GM12878 (cell line): ENCODE measurements at regions not wholly inside any gene's neighbourhood (a gene's known extent, or its start where the extent isn't known, plus 50 kb on each side); places are given as distances from the start of the nearest gene placed in this dataset.

Source experiments
- BMI1 ChIP-seq: fragments of 450-650 bp; IDR thresholded peaks from 2 replicates; pipeline ENCODE4 v1.6.1; 2016; ENCODE audit warnings: mild to moderate bottlenecking, moderate library complexity, borderline replicate concordance
- CEBPB ChIP-seq, 2 experiments: fragments of 150-350 bp in 1 of 2; IDR thresholded peaks; 2 replicates each; pipeline ENCODE4 v1.6.1; 2012 to 2014; ENCODE audit warnings: low read depth in 2 of 2, low read length in 2 of 2, borderline replicate concordance in 1 of 2, inconsistent platforms in 1 of 2
- CREM ChIP-seq: IDR thresholded peaks from 2 replicates; pipeline ENCODE4 v1.6.1; 2014; ENCODE audit warnings: antibody characterized with exemption, low read depth
- EP300 ChIP-seq, 2 experiments: fragments of 150-350 bp in 1 of 2; IDR thresholded peaks; 2 replicates each; pipeline ENCODE4 v1.6.1; 2011 to 2012; ENCODE audit warnings: low read depth in 2 of 2, low read length in 2 of 2, borderline replicate concordance in 1 of 2, improper control_type of control experiment in 1 of 2, inconsistent platforms in 1 of 2; ENCODE audit not compliant: control insufficient read depth in 1 of 2
- FOXK2 ChIP-seq: fragments of 450-650 bp; IDR thresholded peaks from 2 replicates; pipeline ENCODE4 v1.6.1; 2017; ENCODE audit warnings: mild to moderate bottlenecking, moderate library complexity
- GABPA ChIP-seq: IDR thresholded peaks from 2 replicates; pipeline ENCODE4 v1.6.1; 2014; ENCODE audit warnings: antibody characterized with exemption, low read depth, mild to moderate bottlenecking, inconsistent platforms
- IKZF2 ChIP-seq, 2 experiments: fragments of 450-650 bp; IDR thresholded peaks; 2 replicates each; pipeline ENCODE4 v1.6.1; 2017; ENCODE audit warnings: mild to moderate bottlenecking in 2 of 2, moderate library complexity in 2 of 2
- JUNB ChIP-seq: IDR thresholded peaks from 2 replicates; pipeline ENCODE4 v1.6.1; 2016; ENCODE audit warnings: antibody characterized with exemption, mild to moderate bottlenecking
- MYC ChIP-seq: IDR thresholded peaks from 2 replicates; pipeline ENCODE4 v1.6.1; 2011; ENCODE audit warnings: mild to moderate bottlenecking, low read length, moderate library complexity, inconsistent platforms; ENCODE audit not compliant: insufficient read depth, insufficient replicate concordance, insufficient read length, severe bottlenecking
- NFIC ChIP-seq: IDR thresholded peaks from 2 replicates; pipeline ENCODE4 v1.6.1; 2012; ENCODE audit warnings: low read depth, mild to moderate bottlenecking, inconsistent platforms, low read length, moderate library complexity
- RBBP5 ChIP-seq: fragments of 200-600 bp; sonication (generic); conservative IDR thresholded peaks from 2 replicates; pipeline ENCODE4 v1.6.1; 2016
- RELA ChIP-seq: fragments of 450-650 bp; IDR thresholded peaks from 2 replicates; pipeline ENCODE4 v1.8.0; 2014; ENCODE audit warnings: borderline replicate concordance; ENCODE audit not compliant: partially characterized antibody
- SMC3 ChIP-seq: IDR thresholded peaks from 2 replicates; pipeline ENCODE4 v1.6.1; 2011; ENCODE audit warnings: low read length, improper control_type of control experiment, borderline replicate concordance
- SPI1 ChIP-seq: IDR thresholded peaks from 2 replicates; pipeline ENCODE4 v1.6.1; 2011; ENCODE audit warnings: low read depth, mild to moderate bottlenecking, low read length, moderate library complexity, borderline replicate concordance; ENCODE audit not compliant: insufficient read depth
- STAT3 ChIP-seq: IDR thresholded peaks from 2 replicates; pipeline ENCODE4 v1.6.1; 2011; ENCODE audit warnings: low read depth, low read length, improper control_type of control experiment
- TBL1XR1 ChIP-seq: IDR thresholded peaks from 2 replicates; pipeline ENCODE4 v1.6.1; 2012; ENCODE audit warnings: low read depth, low read length, improper control_type of control experiment
- TCF7 ChIP-seq: IDR thresholded peaks from 2 replicates; pipeline ENCODE4 v1.6.1; 2014; ENCODE audit warnings: antibody characterized with exemption, borderline replicate concordance
- WRNIP1 ChIP-seq: IDR thresholded peaks from 2 replicates; pipeline ENCODE4 v1.6.1; 2011; ENCODE audit warnings: low read depth, low read length, improper control_type of control experiment, borderline replicate concordance
- YBX1 ChIP-seq: fragments of 450-650 bp; IDR thresholded peaks from 2 replicates; pipeline ENCODE4 v1.6.1; 2016; ENCODE audit warnings: antibody characterized with exemption
- ZNF384 ChIP-seq: IDR thresholded peaks from 2 replicates; pipeline ENCODE4 v1.6.1; 2012; ENCODE audit warnings: low read depth, mild to moderate bottlenecking, low read length, improper control_type of control experiment, borderline replicate concordance
- TF ChIP-seq, protein P1 (sequence below): IDR thresholded peaks from 2 replicates; pipeline ENCODE4 v1.6.1; 2012; ENCODE audit warnings: low read length, inconsistent platforms
- TF ChIP-seq, protein P2 (sequence below): IDR thresholded peaks from 2 replicates; pipeline ENCODE4 v1.6.1; 2011; ENCODE audit warnings: low read depth, mild to moderate bottlenecking, low read length, moderate library complexity, borderline replicate concordance; ENCODE audit errors: extremely low read depth
- TF ChIP-seq, protein P3 (sequence below): fragments of 450-650 bp; IDR thresholded peaks from 2 replicates; pipeline ENCODE4 v1.6.1; 2017; ENCODE audit warnings: mild to moderate bottlenecking, low read depth, inconsistent platforms; ENCODE audit not compliant: poor library complexity, severe bottlenecking
- TF ChIP-seq, protein P4 (sequence below): fragments of 450-650 bp; IDR thresholded peaks from 2 replicates; pipeline ENCODE4 v1.6.1; 2017; ENCODE audit warnings: antibody characterized with exemption, mild to moderate bottlenecking, moderate library complexity

DNA sequence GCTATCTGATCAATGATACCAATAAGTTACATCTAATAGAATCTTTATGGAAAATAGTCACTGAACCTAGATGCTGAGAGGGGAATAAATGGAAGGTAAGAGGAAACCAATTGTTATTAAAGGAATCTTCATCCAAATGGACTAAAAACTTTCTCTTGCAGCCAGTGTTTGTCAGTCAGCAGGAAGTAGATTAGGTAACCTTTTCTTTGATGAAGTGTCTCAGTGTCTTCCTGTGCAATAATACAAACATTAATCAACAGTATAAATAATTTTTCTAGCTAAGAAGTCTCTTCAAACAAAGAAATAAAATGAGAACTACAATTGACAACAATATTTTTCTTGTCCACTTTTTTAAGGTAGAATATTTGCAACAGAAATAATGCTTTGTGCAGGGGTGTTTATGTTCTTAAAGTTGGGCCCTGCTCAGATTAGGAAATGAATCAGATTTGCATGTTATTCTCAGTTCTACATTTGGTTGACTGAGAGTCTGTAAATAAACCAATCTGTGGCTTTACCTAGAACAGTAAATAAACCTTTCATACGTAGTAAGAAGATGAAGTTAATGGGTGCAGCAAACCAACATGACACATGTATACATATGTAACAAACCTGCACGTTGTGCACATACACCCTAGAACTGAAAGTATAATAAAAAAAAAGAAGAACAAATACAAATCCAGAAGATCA lies 391.4 kb downstream of the MRPL39 start (continued):
- TF ChIP-seq EP300 (IDR thresholded peaks at IDR 0.05; ENCODE audit: borderline replicate concordance in 1 of 2, control insufficient read depth in 1 of 2, low read depth in 2 of 2, low read length in 2 of 2) (peak in 1 of 2 experiments; percentile 56; a peak in 1 of 4 replicates), GABPA (0 out of 2 replicates have a peak, but pooled peaks have one; percentile 14), NFIC (peak; percentile 74), TBL1XR1 (no peak), CREM (peak; percentile 28; the same call in 1 of the 2 replicates), BMI1 (no peak), RBBP5 (no peak), YBX1 (no peak), STAT3 (no peak), CEBPB (IDR thresholded peaks at IDR 0.05; ENCODE audit: borderline replicate concordance in 1 of 2, low read depth in 2 of 2, low read length in 2 of 2) (0 out of 4 replicates have a peak, but pooled peaks of 1 of the 2 experiments have one; percentile 37), SMC3 (no peak), TCF7 (no peak), MYC (no peak), JUNB (no peak), ZNF384 (peak; percentile 21; the same call in 1 of the 2 replicates), RELA (no peak), FOXK2 (no peak), WRNIP1 (no peak), IKZF2 (IDR thresholded peaks at IDR 0.05) (no peak), SPI1 (peak; percentile 81)
- TF ChIP-seq, protein P1, sequence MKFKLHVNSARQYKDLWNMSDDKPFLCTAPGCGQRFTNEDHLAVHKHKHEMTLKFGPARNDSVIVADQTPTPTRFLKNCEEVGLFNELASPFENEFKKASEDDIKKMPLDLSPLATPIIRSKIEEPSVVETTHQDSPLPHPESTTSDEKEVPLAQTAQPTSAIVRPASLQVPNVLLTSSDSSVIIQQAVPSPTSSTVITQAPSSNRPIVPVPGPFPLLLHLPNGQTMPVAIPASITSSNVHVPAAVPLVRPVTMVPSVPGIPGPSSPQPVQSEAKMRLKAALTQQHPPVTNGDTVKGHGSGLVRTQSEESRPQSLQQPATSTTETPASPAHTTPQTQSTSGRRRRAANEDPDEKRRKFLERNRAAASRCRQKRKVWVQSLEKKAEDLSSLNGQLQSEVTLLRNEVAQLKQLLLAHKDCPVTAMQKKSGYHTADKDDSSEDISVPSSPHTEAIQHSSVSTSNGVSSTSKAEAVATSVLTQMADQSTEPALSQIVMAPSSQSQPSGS, result peak; percentile 68
- TF ChIP-seq, protein P2, sequence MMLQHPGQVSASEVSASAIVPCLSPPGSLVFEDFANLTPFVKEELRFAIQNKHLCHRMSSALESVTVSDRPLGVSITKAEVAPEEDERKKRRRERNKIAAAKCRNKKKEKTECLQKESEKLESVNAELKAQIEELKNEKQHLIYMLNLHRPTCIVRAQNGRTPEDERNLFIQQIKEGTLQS, result no peak
- TF ChIP-seq, protein P3, sequence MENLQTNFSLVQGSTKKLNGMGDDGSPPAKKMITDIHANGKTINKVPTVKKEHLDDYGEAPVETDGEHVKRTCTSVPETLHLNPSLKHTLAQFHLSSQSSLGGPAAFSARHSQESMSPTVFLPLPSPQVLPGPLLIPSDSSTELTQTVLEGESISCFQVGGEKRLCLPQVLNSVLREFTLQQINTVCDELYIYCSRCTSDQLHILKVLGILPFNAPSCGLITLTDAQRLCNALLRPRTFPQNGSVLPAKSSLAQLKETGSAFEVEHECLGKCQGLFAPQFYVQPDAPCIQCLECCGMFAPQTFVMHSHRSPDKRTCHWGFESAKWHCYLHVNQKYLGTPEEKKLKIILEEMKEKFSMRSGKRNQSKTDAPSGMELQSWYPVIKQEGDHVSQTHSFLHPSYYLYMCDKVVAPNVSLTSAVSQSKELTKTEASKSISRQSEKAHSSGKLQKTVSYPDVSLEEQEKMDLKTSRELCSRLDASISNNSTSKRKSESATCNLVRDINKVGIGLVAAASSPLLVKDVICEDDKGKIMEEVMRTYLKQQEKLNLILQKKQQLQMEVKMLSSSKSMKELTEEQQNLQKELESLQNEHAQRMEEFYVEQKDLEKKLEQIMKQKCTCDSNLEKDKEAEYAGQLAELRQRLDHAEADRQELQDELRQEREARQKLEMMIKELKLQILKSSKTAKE, result no peak
- TF ChIP-seq, protein P4, sequence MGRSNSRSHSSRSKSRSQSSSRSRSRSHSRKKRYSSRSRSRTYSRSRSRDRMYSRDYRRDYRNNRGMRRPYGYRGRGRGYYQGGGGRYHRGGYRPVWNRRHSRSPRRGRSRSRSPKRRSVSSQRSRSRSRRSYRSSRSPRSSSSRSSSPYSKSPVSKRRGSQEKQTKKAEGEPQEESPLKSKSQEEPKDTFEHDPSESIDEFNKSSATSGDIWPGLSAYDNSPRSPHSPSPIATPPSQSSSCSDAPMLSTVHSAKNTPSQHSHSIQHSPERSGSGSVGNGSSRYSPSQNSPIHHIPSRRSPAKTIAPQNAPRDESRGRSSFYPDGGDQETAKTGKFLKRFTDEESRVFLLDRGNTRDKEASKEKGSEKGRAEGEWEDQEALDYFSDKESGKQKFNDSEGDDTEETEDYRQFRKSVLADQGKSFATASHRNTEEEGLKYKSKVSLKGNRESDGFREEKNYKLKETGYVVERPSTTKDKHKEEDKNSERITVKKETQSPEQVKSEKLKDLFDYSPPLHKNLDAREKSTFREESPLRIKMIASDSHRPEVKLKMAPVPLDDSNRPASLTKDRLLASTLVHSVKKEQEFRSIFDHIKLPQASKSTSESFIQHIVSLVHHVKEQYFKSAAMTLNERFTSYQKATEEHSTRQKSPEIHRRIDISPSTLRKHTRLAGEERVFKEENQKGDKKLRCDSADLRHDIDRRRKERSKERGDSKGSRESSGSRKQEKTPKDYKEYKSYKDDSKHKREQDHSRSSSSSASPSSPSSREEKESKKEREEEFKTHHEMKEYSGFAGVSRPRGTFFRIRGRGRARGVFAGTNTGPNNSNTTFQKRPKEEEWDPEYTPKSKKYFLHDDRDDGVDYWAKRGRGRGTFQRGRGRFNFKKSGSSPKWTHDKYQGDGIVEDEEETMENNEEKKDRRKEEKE, result no peak
